Left lung (tissue), 4 donors: ENCODE measurements at regions not wholly inside any gene's neighbourhood (a gene's known extent, or its start where the extent isn't known, plus 50 kb on each side); places are given as distances from the start of the nearest gene placed in this dataset.

Experiments
- ATAC-seq: fragments of 200-7000 bp; cut with Tn5 transposase; one replicate; pipeline ENCODE4 v1.9.1; 2020; ENCODE audit warnings: moderate library complexity
- DNase-seq, 4 donors: peaks; one replicate each; pipeline ENCODE4 v3.0.0-alpha.2; 2013 to 2020
- H3K27ac ChIP-seq, 2 donors: fragments of 200-600 bp; sonication (generic) in 1 of 2; one replicate each; pipeline versions ENCODE4 v1.5.0 to v1.8.0; 2020 to 2021
- H3K27me3 ChIP-seq, 2 donors: fragments of 200-600 bp; sonication (generic) in 1 of 2; one replicate each; pipeline versions ENCODE4 v1.5.0 to v1.8.0; 2020 to 2021
- H3K36me3 ChIP-seq, 2 donors: fragments of 200-600 bp; sonication (generic) in 1 of 2; one replicate each; pipeline versions ENCODE4 v1.5.0 to v1.8.0; 2020 to 2021
- H3K4me1 ChIP-seq, 2 donors: fragments of 200-600 bp; one replicate each; pipeline ENCODE4 v1.8.0; 2021
- H3K4me3 ChIP-seq, 2 donors: fragments of 200-600 bp; sonication (generic) in 1 of 2; one replicate each; pipeline versions ENCODE4 v1.5.0 to v1.8.0; 2020 to 2021; ENCODE audit warnings: mild to moderate bottlenecking in 1 of 2
- H3K9me3 ChIP-seq, 2 donors: fragments of 200-600 bp; sonication (generic) in 1 of 2; one replicate each; pipeline versions ENCODE4 v1.5.0 to v1.8.0; 2020 to 2021
- CTCF ChIP-seq, 2 donors: fragments of 200-600 bp; sonication (generic) in 1 of 2; IDR thresholded peaks; one replicate each; pipeline versions ENCODE4 v1.5.0 to v1.8.0; 2021; ENCODE audit warnings: antibody characterized with exemption in 2 of 2
- intact Hi-C, 2 donors: fragments of 100-400 bp; cut with DNase I; formaldehyde crosslinking; loops; one replicate each; pipeline versions ENCODE4 v1.11.2 to v1.14.2; 2022
- donor health status: DM: no; HTN: yes; CAD: no.
- donor health status: DM: no; HTN: no; CAD: no.

DNA sequence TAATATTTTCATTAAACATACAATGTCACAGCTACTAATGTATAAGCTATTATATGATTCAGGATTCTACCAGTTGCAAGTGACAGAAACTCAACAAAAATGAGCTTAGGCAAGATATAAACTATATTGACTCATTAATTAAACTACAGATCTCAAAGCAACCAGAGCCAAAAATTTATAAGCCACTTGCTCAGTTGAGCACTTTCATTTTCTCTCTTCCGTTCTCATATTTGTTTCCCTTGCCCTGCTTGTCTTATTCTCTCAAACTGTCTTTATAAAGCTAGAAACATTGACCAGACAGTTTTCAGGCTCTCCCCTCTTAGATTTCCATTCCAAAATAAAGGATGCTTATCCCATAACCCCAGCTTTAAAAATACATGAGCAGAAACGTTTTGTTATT is 60.2 kb upstream of the DGKB start:
- ATAC-seq: no peak
- no peak for TF ChIP-seq CTCF (IDR thresholded peaks at IDR 0.05)
- Histone ChIP-seq H3K27me3 (no peaks in the 10 kb centered on the region), H3K9me3 (no peaks in the 10 kb centered on the region), H3K4me3 (no peak overlapping the region), H3K4me1 (no peaks in the 10 kb centered on the region), H3K27ac (no peak overlapping the region), H3K36me3 (no peaks in the 10 kb centered on the region)
- intact Hi-C loops: no loop called here
- DNase-seq: no peak

DNA sequence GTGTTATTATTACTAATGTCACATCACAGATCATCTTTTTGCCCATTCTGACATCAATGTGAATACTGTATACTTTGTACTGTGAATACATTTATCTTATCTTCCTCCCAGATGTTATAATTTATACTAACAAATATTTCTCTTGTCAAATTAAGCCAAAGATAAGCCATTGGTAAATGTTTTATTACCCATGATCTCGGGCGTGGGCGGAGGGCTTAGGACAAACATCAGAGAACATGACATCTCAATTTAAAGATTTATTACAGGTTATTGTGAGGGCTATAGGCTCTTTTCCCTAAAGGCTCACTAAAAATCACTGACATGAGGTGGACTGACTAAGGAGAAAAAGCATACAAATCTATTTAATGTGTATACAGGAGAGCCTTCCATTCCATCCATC is 58.2 kb upstream of the DGKB start:
- Histone ChIP-seq H3K4me3 (no peak overlapping the region), H3K9me3 (no peaks in the 10 kb centered on the region), H3K36me3 (no peaks in the 10 kb centered on the region), H3K27ac (no peak overlapping the region), H3K27me3 (no peaks in the 10 kb centered on the region), H3K4me1 (no peaks in the 10 kb centered on the region)
- intact Hi-C loops: no loop called here
- no peak for TF ChIP-seq CTCF (IDR thresholded peaks at IDR 0.05)
- no peak for DNase-seq
- no peak for ATAC-seq

- H3K27me3 ChIP-seq: no peaks in the 10 kb centered on the region
- H3K9me3 ChIP-seq: no peaks in the 10 kb centered on the region
- H3K4me3 ChIP-seq: no peak overlapping the region
- no peak for DNase-seq
- H3K4me1 ChIP-seq: no peaks in the 10 kb centered on the region
- no peak for ATAC-seq
- no peak for TF ChIP-seq CTCF (IDR thresholded peaks at IDR 0.05)
- H3K27ac ChIP-seq: no peak overlapping the region
- no peaks in the 10 kb centered on the region for H3K36me3 ChIP-seq
- intact Hi-C loops: no loop called here
Measured at GRCh38 chr7:14959339-14959738, 56.8 kb upstream of the DGKB start.

GRCh38 chr7:14954035-14954434 is 51.5 kb upstream of the DGKB start:
- Histone ChIP-seq H3K4me3 (no peak overlapping the region), H3K36me3 (no peaks in the 10 kb centered on the region), H3K27ac (no peak overlapping the region), H3K4me1 (no peaks in the 10 kb centered on the region), H3K27me3 (no peaks in the 10 kb centered on the region), H3K9me3 (no peaks in the 10 kb centered on the region)
- DNase-seq: no peak
- intact Hi-C loops: no loop called here
- ATAC-seq: no peak
- TF ChIP-seq CTCF (IDR thresholded peaks at IDR 0.05): no peak
